Upper lobe of right lung (tissue), 1 donor: ENCODE measurements at regions not wholly inside any gene's neighbourhood (a gene's known extent, or its start where the extent isn't known, plus 50 kb on each side); places are given as distances from the start of the nearest gene placed in this dataset.

Source experiments
- ATAC-seq: fragments of 200-7000 bp; cut with Tn5 transposase; one replicate; pipeline ENCODE4 v1.9.1; 2020; ENCODE audit warnings: mild to moderate bottlenecking, moderate library complexity
- DNase-seq: peaks from one replicate; pipeline ENCODE4 v3.0.0-alpha.2; 2020
- H3K27ac ChIP-seq: fragments of 200-600 bp; one replicate; pipeline ENCODE4 v1.8.0; 2022
- H3K27me3 ChIP-seq: fragments of 200-600 bp; one replicate; pipeline ENCODE4 v1.8.0; 2022; ENCODE audit warnings: mild to moderate bottlenecking
- H3K36me3 ChIP-seq: fragments of 200-600 bp; one replicate; pipeline ENCODE4 v1.8.0; 2022
- H3K4me1 ChIP-seq: fragments of 200-600 bp; one replicate; pipeline ENCODE4 v1.8.0; 2022
- H3K4me3 ChIP-seq: fragments of 200-600 bp; one replicate; pipeline ENCODE4 v1.8.0; 2022; ENCODE audit warnings: mild to moderate bottlenecking
- H3K9me3 ChIP-seq: fragments of 200-600 bp; one replicate; pipeline ENCODE4 v1.8.0; 2022
- intact Hi-C: fragments of 100-400 bp; cut with DNase I; formaldehyde crosslinking; loops from one replicate; pipeline ENCODE4 v1.11.0; 2022
- TF ChIP-seq, protein P1 (sequence below): fragments of 200-600 bp; IDR thresholded peaks from one replicate; pipeline ENCODE4 v1.8.0; 2022; ENCODE audit warnings: antibody characterized with exemption
- donor health status: DM: no; HTN: yes; CAD: no; lungs with severe emphysema.

DNA sequence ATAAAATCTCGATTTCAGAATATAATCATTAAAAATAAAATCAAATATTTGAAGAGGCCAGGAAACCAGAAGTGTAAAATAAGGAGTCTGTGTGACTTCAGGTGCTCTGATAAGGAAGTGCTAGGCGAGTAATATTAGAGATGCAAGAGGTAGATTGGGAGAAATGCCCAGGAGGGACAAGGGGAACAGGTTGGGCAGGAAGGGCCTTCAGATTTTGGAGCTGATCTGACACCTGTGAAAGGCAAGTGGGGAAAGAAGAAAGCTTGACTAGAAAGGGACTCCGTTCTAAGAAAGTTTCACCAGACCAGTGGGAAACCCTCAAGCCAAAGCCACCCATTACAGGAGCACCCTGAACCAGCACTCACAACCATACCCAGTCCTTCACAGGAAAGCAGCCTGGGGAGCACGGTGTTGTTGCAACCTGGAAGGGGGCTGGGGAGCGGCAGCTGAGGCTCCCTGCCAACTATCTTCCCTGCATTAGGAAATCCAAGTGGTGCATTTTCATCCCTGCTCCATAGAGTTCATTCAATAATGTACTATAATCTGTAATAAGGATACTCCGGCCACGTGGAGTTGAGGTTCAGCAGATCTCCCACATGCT lies 57.5 kb upstream of the GREB1L start:
- ATAC-seq = no peak
- TF ChIP-seq, protein P1, sequence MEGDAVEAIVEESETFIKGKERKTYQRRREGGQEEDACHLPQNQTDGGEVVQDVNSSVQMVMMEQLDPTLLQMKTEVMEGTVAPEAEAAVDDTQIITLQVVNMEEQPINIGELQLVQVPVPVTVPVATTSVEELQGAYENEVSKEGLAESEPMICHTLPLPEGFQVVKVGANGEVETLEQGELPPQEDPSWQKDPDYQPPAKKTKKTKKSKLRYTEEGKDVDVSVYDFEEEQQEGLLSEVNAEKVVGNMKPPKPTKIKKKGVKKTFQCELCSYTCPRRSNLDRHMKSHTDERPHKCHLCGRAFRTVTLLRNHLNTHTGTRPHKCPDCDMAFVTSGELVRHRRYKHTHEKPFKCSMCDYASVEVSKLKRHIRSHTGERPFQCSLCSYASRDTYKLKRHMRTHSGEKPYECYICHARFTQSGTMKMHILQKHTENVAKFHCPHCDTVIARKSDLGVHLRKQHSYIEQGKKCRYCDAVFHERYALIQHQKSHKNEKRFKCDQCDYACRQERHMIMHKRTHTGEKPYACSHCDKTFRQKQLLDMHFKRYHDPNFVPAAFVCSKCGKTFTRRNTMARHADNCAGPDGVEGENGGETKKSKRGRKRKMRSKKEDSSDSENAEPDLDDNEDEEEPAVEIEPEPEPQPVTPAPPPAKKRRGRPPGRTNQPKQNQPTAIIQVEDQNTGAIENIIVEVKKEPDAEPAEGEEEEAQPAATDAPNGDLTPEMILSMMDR = no peak
- intact Hi-C loops = no loop called here

DNA sequence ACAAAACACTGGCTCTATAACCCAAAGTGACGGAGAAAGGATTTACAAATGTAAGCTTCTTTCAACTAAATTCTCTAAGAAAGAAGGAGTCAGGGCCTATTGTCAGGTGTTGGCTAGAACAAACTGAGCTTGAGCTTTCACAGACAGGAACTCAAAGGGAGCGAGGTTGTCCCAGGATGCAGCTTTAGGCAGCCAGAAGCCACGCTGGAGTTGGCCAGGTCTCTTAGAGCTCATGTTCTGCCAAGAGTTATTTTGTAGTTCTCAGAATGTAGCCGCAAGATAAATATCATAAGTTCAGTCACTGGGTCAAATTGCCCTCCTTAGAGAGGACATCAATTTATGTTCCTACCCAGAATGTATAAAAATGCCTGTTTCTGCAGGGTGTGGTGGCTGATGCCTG lies 54.1 kb upstream of the GREB1L start:
- TF ChIP-seq, protein P1 = no peak
- no peak overlapping the region for H3K4me3 ChIP-seq
- no peaks in the 10 kb centered on the region for H3K36me3 ChIP-seq
- DNase-seq (no peak), ATAC-seq (no peak)
- H3K9me3 ChIP-seq = no peaks in the 10 kb centered on the region
- no peaks in the 10 kb centered on the region for H3K4me1 ChIP-seq
- intact Hi-C loops = no loop called here
- H3K27me3 ChIP-seq = no peaks in the 10 kb centered on the region
- H3K27ac ChIP-seq = no peak overlapping the region

More for the DNA sequence above, 57.5 kb upstream of the GREB1L start:
- Histone ChIP-seq H3K9me3 (no peaks in the 10 kb centered on the region), H3K4me3 (no peak overlapping the region), H3K27ac (no peak overlapping the region), H3K27me3 (no peaks in the 10 kb centered on the region), H3K4me1 (no peaks in the 10 kb centered on the region), H3K36me3 (no peaks in the 10 kb centered on the region)
- no peak for DNase-seq

DNA sequence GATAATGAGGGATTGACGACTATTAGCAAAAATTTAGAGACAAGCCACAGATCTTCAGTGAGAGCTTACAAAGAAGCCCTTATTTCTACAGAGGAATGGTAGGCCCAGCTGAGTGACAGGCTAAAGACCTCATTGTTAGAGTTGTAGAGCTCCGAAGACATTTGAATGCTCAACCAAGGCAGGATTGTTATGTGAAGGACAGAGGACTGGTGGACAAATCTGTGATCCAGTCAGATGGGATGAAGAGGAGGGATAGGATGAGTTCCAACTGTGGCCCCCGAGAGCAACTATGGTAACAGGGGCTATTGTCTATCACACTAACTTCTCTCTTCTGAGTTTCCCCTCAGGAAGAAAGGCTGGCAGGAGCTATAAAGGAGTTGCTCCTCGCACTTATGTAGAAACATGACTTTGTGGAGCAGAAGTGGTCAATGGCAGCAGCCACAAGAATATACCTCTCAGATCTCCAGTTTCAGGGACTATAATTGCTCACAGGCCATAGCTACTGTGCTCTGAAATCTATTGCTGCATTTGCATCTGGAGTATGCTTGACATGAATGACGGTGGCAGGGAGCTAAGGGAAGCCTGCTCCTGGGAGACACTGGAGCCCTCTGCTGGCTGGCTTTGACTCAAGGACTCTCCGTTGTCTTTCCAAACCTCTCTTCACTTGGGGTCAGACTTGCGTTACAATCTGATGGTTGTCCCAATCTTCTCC lies 50.3 kb upstream of the GREB1L start:
- ATAC-seq (peak; percentile 90), DNase-seq (no peak)
- TF ChIP-seq, protein P1 = peak; percentile 60
- H3K36me3 ChIP-seq = no peaks in the 10 kb centered on the region
- H3K4me1 ChIP-seq = no peaks in the 10 kb centered on the region
- intact Hi-C loops = no loop called here
- H3K27ac ChIP-seq = no peak overlapping the region
- H3K27me3 ChIP-seq = no peaks in the 10 kb centered on the region
- no peaks in the 10 kb centered on the region for H3K9me3 ChIP-seq
- no peak overlapping the region for H3K4me3 ChIP-seq
